ENCODE measurements at regions not wholly inside any gene's neighbourhood (a gene's known extent, or its start where the extent isn't known, plus 50 kb on each side); places are given as distances from the start of the nearest gene placed in this dataset.

DNA sequence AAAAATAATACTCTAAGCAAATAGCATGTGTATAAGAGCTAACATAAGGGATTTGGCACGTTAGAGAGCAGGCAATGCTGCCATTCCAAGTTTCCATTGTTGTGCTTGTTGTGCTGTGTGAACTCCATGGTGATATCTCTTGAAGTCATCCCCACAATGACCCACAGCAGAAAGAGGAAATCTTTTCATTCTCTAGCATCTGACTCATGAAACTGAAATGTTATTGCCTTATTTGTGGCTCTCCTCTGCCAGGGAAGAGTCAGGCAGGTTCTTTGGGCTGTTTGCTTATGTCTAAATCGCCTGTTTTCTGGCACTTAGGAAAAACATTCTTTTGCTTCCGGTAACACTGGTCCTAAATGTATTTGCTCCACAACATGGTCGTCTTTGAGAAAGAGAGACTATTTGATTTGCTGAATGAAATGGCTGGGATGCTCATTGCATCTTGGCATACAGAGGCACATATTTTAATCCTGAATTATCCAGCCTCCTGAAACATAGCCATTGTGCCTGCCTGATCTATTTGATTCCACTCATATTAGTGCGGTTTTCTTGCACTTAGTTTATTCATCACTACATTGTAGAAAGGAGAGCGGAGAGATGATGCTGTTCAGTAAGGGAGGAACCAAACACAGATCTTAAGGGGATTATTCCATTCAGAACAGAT, 188.8 kb downstream of the CSNK1G3 start:
- no peak for TF ChIP-seq EZH2 (IDR thresholded peaks at IDR 0.05; ENCODE audit: borderline replicate concordance, low read depth, low read length, poor library complexity, severe bottlenecking)
- TF ChIP-seq, protein P1, sequence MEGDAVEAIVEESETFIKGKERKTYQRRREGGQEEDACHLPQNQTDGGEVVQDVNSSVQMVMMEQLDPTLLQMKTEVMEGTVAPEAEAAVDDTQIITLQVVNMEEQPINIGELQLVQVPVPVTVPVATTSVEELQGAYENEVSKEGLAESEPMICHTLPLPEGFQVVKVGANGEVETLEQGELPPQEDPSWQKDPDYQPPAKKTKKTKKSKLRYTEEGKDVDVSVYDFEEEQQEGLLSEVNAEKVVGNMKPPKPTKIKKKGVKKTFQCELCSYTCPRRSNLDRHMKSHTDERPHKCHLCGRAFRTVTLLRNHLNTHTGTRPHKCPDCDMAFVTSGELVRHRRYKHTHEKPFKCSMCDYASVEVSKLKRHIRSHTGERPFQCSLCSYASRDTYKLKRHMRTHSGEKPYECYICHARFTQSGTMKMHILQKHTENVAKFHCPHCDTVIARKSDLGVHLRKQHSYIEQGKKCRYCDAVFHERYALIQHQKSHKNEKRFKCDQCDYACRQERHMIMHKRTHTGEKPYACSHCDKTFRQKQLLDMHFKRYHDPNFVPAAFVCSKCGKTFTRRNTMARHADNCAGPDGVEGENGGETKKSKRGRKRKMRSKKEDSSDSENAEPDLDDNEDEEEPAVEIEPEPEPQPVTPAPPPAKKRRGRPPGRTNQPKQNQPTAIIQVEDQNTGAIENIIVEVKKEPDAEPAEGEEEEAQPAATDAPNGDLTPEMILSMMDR (conservative IDR thresholded peaks at IDR 0.05; ENCODE audit: low read depth, low read length) = no peak
